HG03064 (cell line): ENCODE measurements at regions not wholly inside any gene's neighbourhood (a gene's known extent, or its start where the extent isn't known, plus 50 kb on each side); places are given as distances from the start of the nearest gene placed in this dataset.

Experiments used
- ATAC-seq: cut with Tn5 transposase; IDR thresholded peaks from one replicate; pipeline ENCODE4 v1.9.1; 2021; ENCODE audit warnings: low read depth; ENCODE audit not compliant: unreplicated experiment

GRCh38 chr1:177505905-177506590 is 335.3 kb downstream of the BRINP2 start:
- ATAC-seq, result no peak

DNA sequence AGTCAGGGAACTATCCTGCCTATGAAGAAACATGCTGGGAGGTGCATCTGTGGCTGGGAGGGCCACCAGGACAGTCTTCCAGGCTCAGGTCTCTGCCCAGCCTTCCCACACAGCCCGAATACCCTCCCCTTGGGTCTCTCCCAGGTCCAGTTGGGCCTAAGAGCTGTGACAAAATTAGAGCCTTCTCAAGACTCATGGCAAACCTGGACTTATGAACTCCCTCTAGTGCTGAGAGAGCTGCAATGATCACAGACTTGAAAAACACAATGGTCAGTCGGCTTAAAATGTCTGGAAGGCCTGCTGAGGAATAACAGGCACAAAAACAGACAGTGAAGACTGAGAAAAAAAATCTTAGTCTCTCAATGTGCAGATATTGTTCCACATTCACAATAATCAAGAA is 325.1 kb downstream of the BRINP2 start:
- no peak for ATAC-seq

GRCh38 chr1:177490786-177491185 is 320.0 kb downstream of the BRINP2 start:
- ATAC-seq, result no peak

- no peak for ATAC-seq
Measured at GRCh38 chr1:177490036-177490639, 319.4 kb downstream of the BRINP2 start.

GRCh38 chr1:177488722-177489121 is 318.0 kb downstream of the BRINP2 start:
- ATAC-seq, result no peak

DNA sequence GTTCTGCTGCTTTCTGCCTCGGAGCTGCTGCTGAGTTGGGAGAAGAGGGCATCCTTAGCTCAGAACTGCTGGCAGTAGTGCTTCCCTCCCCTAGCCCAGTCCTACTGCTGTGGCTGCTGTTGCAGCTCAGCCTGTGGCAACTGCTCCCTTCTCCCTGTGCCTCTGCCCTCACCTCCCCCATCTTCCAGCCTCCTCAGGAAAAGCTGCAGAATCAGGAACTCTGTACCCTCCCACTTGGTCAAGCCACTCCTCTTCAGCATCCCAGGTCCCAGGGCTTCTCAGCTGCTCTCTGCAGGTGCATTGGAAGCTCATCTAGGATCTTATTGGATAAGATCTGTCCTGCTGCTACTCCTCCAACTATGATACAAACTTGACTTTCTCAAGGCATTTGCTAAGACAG is 316.7 kb downstream of the BRINP2 start:
- ATAC-seq, result no peak

DNA sequence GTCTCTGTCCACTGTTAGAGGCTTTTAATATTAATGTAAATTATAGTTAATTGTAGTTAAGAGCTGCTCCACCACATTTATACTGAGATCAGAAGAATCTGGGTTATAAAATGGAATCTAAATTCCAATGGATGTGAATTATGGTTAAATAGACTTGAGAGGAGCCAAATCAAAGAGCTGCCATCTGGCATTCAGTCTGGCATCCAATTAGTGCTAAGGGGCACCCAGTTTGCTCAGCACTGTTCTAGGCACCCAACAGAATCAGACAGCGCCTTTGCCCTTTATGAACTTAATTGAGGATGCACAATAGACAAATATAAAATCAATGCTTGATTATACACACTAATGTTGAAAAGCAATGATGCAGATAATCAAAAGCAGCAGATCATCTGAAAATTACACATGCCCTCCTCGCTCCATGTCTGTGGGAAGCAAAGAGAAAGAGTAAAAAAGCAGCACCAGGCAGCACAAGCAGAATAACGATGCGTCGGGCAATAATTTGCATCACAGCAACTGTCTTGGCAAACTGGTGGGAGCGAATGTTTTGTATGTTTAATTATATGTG is 310.1 kb downstream of the BRINP2 start:
- no peak for ATAC-seq

- ATAC-seq, result no peak
Measured at GRCh38 chr1:177479600-177479999, 308.8 kb downstream of the BRINP2 start.

- ATAC-seq, result no peak
Measured at GRCh38 chr1:177476676-177477075, 305.9 kb downstream of the BRINP2 start.

GRCh38 chr1:177472567-177472966 is 301.8 kb downstream of the BRINP2 start:
- ATAC-seq, result no peak

DNA sequence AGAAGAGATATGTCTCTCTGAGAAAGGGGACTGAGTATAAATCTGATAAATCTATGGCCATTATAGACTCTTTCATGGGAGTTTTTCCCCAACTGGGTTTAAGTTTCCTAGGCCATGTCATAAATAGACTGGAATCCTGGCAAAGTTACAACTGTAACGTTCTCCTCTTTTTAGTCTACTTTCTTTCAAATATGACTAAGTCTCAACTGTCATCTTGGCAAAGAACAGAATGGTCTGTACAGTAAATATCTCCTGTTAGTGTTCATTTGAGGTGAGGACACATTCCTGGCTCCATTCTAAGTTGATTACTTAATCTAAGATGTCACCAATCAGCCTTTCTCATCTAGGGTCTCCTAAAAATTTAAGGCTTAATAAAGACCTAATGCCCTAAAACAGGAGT is 300.5 kb downstream of the BRINP2 start:
- no peak for ATAC-seq

GRCh38 chr1:177469519-177469918 is 298.8 kb downstream of the BRINP2 start:
- ATAC-seq, result no peak

GRCh38 chr1:177466286-177466685 is 295.5 kb downstream of the BRINP2 start:
- no peak for ATAC-seq

- no peak for ATAC-seq
Measured at GRCh38 chr1:177464686-177465085, 293.9 kb downstream of the BRINP2 start.

- ATAC-seq, result no peak
Measured at GRCh38 chr1:177451191-177451590, 280.4 kb downstream of the BRINP2 start.

DNA sequence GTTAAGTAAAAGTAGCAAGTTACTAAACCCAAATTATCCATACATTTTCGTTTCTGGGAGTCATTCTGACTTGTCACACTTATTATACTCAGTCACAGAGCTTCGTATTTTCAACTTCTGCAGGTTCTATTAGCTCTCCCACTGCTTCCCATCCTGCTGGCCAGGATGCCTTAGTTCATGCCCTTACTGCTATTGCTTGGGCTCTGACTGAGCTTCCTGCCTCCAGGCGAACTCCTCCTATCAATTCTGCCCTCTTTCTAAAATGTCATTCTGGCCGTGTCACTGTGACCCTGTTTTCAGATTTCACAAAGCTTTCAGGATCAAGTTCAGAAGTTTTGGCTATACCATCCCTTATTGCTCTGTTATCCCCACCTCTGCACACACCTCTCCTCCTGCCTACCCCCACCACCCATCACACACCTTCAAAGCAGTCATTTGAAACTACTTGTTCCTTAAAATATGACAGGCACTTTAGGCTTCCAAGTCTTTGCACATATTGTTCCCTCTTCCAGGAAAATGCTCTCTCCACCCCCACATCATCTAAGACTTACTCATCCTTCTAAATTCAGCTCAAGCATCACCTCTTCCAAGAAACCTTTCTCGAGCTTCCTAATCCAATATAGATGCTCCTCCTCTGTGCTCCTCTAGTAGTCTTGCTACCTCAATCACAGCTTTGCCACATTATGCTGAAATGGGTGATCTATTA is 278.0 kb downstream of the BRINP2 start:
- ATAC-seq, result no peak

GRCh38 chr1:177448036-177448615 is 277.4 kb downstream of the BRINP2 start:
- no peak for ATAC-seq

- ATAC-seq, result no peak
Measured at GRCh38 chr1:177444997-177445746, 274.4 kb downstream of the BRINP2 start.

DNA sequence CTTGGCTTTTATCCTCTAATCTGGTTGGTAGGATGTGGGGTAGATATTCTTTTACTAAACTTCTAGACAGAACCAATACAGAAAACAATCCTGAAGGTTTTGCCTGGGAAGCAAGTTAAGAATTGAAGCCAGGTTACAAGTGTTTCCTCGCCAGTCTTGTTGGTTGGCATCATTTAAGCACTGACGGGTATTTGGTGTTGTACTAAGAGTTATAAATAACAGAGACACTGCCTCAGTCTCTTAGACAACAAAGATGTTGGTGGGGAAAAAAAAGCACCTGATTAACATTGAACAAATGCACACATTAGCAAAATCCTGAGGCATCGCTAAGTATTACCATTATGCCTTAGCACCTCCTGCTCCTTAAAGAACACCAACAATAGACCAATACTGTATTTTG is 272.2 kb downstream of the BRINP2 start:
- no peak for ATAC-seq

- no peak for ATAC-seq
Measured at GRCh38 chr1:177442584-177442983, 271.8 kb downstream of the BRINP2 start.

DNA sequence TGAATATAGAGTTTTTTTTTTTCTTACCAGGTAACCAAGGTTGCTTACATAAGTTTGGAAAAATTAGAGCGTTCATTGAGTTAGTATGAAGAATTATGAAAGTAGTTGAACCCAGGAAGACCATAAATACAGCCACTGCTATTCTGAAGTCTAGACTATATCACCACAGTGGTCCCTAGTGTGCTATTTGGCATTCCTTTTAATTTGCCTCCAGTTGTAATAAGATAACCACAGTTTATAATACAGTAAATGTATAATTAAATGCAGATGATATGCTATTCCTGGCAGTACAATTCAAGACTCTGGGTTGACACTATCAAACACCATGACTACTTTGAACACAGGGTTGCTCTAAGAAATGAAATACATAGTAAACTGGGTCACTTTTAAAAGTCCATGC is 270.5 kb downstream of the BRINP2 start:
- no peak for ATAC-seq
